ENCODE measurements at regions not wholly inside any gene's neighbourhood (a gene's known extent, or its start where the extent isn't known, plus 50 kb on each side); places are given as distances from the start of the nearest gene placed in this dataset.

DNA sequence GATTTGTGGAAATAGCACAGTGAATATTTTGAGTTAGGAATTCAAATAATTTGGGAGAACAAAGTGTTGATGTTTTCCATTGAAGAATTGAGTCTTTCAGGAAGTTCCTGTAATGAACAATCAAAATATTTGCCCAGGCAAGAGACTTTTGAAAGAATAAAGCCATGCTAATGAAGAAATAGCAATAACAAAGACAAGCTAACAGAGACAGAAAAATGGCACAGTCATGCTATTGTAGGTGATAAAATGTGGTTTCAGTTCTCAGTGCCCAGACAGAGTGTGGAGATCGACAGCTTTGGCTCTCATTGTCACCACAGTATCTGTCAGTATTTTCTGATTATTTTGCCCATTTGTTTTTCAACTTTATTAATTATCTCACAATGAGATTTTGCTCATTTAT, 490.8 kb upstream of the PIK3C3 start:
- TF ChIP-seq CTCF (IDR thresholded peaks at IDR 0.05; ENCODE audit: low read depth, low read length) (no peak), MYC (IDR thresholded peaks at IDR 0.05; ENCODE audit: low read depth, low read length) (no peak)
- TF ChIP-seq, protein P1, sequence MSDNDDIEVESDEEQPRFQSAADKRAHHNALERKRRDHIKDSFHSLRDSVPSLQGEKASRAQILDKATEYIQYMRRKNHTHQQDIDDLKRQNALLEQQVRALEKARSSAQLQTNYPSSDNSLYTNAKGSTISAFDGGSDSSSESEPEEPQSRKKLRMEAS (IDR thresholded peaks at IDR 0.05; ENCODE audit: low read depth, low read length) = no peak
